Heart right ventricle (tissue), 16 donors: ENCODE measurements at regions not wholly inside any gene's neighbourhood (a gene's known extent, or its start where the extent isn't known, plus 50 kb on each side); places are given as distances from the start of the nearest gene placed in this dataset.

Source experiments
- ATAC-seq, 8 donors: fragments of 200-7000 bp; cut with Tn5 transposase; one replicate each; pipeline ENCODE4 v1.9.1; 2020; ENCODE audit warnings: mild to moderate bottlenecking in 8 of 8, moderate library complexity in 8 of 8, moderate number of reproducible peaks in 1 of 8
- DNase-seq, 2 donors: peaks; one replicate each; pipeline ENCODE4 v3.0.0-alpha.2; 2020
- H3K27ac ChIP-seq, 10 donors: fragments of 200-600 bp; sonication (generic) in 2 of 10; one replicate each; pipeline versions ENCODE4 v1.5.0 to v1.8.0; 2020 to 2022; ENCODE audit warnings: mild to moderate bottlenecking in 3 of 10
- H3K27me3 ChIP-seq, 7 donors: fragments of 200-600 bp; one replicate each; pipeline ENCODE4 v1.8.0; 2021 to 2022; ENCODE audit warnings: mild to moderate bottlenecking in 2 of 7
- H3K36me3 ChIP-seq, 9 donors: fragments of 200-600 bp; sonication (generic) in 1 of 9; one replicate each; pipeline versions ENCODE4 v1.5.0 to v1.8.0; 2020 to 2022; ENCODE audit warnings: mild to moderate bottlenecking in 2 of 9
- H3K4me1 ChIP-seq, 9 donors: fragments of 200-600 bp; sonication (generic) in 1 of 9; one replicate each; pipeline versions ENCODE4 v1.5.0 to v1.8.0; 2020 to 2022; ENCODE audit warnings: mild to moderate bottlenecking in 4 of 9
- H3K4me3 ChIP-seq, 10 donors: fragments of 200-600 bp; sonication (generic) in 2 of 10; one replicate each; pipeline versions ENCODE4 v1.5.0 to v1.8.0; 2020 to 2022; ENCODE audit warnings: mild to moderate bottlenecking in 7 of 10, moderate library complexity in 2 of 10
- H3K9me3 ChIP-seq, 11 donors: fragments of 200-600 bp in 10 of 11; sonication (generic) in 2 of 11; one replicate each; pipeline versions ENCODE4 v1.5.0 to v1.8.0; 2013 to 2022; ENCODE audit warnings: mild to moderate bottlenecking in 2 of 11, control low read depth in 1 of 11, moderate library complexity in 1 of 11
- WGBS, 2 donors: extraction: QIAGEN DNeasy Blood & Tissue Kit; methylation state at CpG; one replicate each; pipeline ENCODE4 v1.1.7; 2013; ENCODE audit warnings: inconsistent platforms in 1 of 2; 5-methylcytosine and 5-hydroxymethylcytosine counted together
- intact Hi-C, 10 donors: fragments of 100-400 bp; cut with DNase I; formaldehyde crosslinking; loops; one replicate each; pipeline versions ENCODE4 v1.11.1 to v1.14.2; 2022
- TF ChIP-seq, protein P1 (sequence below), 9 donors: fragments of 200-600 bp; sonication (generic) in 2 of 9; IDR thresholded peaks; one replicate each; pipeline versions ENCODE4 v1.5.0 to v1.8.0; 2021 to 2022; ENCODE audit warnings: antibody characterized with exemption in 9 of 9, mild to moderate bottlenecking in 5 of 9, moderate library complexity in 1 of 9
- donor health status: Arrhythmogenic right ventricular cardiomyopathy.
- donor health status: ischemic (EF 13 %, LVEDD 7.1; RV severe dilation, severe dysfunction).
- donor health status: healthy with polysubstance abuse.
- donor health status: DM: no; HTN: yes; CAD: no.
- donor health status: DM: no; HTN: no; CAD: no.
- donor health status: ischemic (EF 25% LVEDD 6.9; RV normal size, moderate dysfunction).
- donor health status: ischemic (EF 25% LVEDD 5.7; RV mildly dilated, moderate dysfunction).
- donor health status: healthy.
- donor health status: DM: yes; HTN: yes; CAD: no.
- donor health status: Ischemic cardiomyopathy.
- donor health status: ischemic (EF 35%, LVEDD 5.7; RV mildly dilated, moderate dysfunction).
- donor health status: nonischemic (EF 11% LVEDD 7.7; RV severe dilation, severe dysfunction).
- donor health status: DM: yes; HTN: yes; CAD: no.
- donor health status: PGD.
- donor health status: ischemic (EF 29% LVEDD 5.4; RV normal size, mild dysfunction).
- donor health status: nonischemic (EF 23%, LVEDD 6.1; RV moderate dilation, normal function).

DNA sequence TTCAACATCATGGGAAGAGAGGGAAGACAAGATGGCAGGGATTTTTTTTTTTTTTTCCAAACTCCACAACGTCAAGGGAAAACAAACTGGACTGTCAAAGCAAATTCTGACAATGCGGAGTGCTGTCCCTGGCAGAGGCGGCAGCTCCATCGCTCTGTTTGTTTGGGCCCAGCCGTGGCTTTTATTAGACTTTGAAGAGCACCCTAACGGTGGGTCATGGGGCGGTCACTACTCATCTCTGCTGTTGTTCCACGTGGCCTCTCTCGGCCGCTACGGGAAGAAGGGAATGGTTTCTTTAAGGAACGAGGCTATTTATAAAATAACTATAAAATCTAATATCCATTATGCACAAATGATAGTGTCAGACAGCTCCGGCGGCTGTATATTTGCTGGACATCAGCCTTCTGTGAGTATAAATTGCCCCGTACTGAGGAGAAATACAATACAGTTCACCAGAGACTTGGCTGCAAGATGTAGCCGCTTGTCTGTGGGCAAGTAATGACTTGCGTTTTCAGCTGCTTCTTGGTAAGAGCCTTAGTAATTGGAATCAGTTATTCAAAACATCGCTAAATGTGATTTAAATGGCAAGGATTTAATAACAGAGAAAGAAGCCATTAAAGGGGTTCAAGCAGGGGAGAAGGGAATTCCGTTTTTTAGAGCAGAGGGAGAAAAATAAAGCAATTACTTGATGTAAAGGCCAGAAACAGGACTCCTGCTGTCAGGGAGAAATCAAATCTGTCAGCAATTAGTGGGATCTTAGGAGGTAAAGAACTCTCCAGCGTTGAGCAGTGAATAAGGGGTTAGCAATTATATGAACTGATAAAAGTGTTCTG lies 61.7 kb upstream of the RAB11FIP2 start:
- no peak for ATAC-seq
- TF ChIP-seq, protein P1, sequence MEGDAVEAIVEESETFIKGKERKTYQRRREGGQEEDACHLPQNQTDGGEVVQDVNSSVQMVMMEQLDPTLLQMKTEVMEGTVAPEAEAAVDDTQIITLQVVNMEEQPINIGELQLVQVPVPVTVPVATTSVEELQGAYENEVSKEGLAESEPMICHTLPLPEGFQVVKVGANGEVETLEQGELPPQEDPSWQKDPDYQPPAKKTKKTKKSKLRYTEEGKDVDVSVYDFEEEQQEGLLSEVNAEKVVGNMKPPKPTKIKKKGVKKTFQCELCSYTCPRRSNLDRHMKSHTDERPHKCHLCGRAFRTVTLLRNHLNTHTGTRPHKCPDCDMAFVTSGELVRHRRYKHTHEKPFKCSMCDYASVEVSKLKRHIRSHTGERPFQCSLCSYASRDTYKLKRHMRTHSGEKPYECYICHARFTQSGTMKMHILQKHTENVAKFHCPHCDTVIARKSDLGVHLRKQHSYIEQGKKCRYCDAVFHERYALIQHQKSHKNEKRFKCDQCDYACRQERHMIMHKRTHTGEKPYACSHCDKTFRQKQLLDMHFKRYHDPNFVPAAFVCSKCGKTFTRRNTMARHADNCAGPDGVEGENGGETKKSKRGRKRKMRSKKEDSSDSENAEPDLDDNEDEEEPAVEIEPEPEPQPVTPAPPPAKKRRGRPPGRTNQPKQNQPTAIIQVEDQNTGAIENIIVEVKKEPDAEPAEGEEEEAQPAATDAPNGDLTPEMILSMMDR (IDR thresholded peaks at IDR 0.05): no peak
- Histone ChIP-seq H3K27ac (no peak overlapping the region), H3K9me3 (no peaks in the 10 kb centered on the region), H3K4me3 (no peak overlapping the region), H3K27me3 (peaks cover 0 to 4% (median 0%) of the 10 kb centered on the region in 7 donors), H3K36me3 (no peaks in the 10 kb centered on the region), H3K4me1 (no peaks in the 10 kb centered on the region)
- intact Hi-C loops: loop anchor here in 2 of 10 donors (10.0 kb wide), 1 partner anchor 574 kb away; no protein-coding TSS in a partner anchor
- DNase-seq: no peak
- WGBS, 2 donors: 82% methylated on average over 20 of the region's 20 CpGs

- DNase-seq (no peak), ATAC-seq (no peak)
- TF ChIP-seq, protein P1 (IDR thresholded peaks at IDR 0.05): no peak
- intact Hi-C loops: loop anchor here in 2 of 10 donors (10.0 kb wide), 1 partner anchor 573 kb away; no protein-coding TSS in a partner anchor
- H3K27ac ChIP-seq: no peak overlapping the region
- no peak overlapping the region for H3K4me3 ChIP-seq
- WGBS, 2 donors: 60 to 67% methylated on average over 2 of the region's 2 CpGs
- peaks cover 0 to 4% (median 0%) of the 10 kb centered on the region in 7 donors for H3K27me3 ChIP-seq
- no peaks in the 10 kb centered on the region for H3K36me3 ChIP-seq
- H3K9me3 ChIP-seq: no peaks in the 10 kb centered on the region
- H3K4me1 ChIP-seq: no peaks in the 10 kb centered on the region
Observed at GRCh38 chr10:118107541-118107940, 60.8 kb upstream of the RAB11FIP2 start.

GRCh38 chr10:118107040-118107439 lies 60.3 kb upstream of the RAB11FIP2 start:
- Histone ChIP-seq H3K4me1 (no peaks in the 10 kb centered on the region), H3K4me3 (no peak overlapping the region), H3K27me3 (peaks cover 0 to 4% (median 0%) of the 10 kb centered on the region in 7 donors), H3K9me3 (no peaks in the 10 kb centered on the region), H3K27ac (no peak overlapping the region), H3K36me3 (no peaks in the 10 kb centered on the region)
- TF ChIP-seq, protein P1 (IDR thresholded peaks at IDR 0.05): no peak
- WGBS, 2 donors: 87 to 92% methylated on average over 1 of the region's 1 CpG
- intact Hi-C loops: loop anchor here in 2 of 10 donors (10.0 kb wide), 1 partner anchor 572 kb away; no protein-coding TSS in a partner anchor
- ATAC-seq: no peak
- DNase-seq: no peak

DNA sequence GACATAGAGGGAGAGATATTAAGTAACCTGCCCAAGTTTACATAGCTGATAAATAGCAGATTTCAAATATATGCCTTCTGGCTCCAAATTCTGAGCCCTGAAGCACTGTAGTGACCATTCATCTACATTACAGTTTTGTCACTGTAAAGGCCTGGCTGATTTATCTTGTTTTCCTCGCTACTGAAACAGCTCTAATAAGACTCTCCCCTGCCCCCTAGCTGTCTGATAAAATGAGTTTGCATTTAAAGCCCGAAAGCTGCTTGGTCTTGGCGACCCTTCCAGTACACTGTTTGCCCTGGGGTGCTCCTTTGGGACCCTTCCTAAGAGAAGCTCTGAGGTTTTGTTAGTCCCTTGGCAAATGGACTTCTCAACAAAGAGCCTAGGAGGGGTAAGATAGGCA lies 59.7 kb upstream of the RAB11FIP2 start:
- H3K27ac ChIP-seq: no peak overlapping the region
- DNase-seq (peak in 1 of 2 donors; percentile 10), ATAC-seq (peak in 1 of 8 donors; percentile 39)
- H3K4me1 ChIP-seq: no peaks in the 10 kb centered on the region
- 24 to 34% methylated on average over 3 of the region's 3 CpGs for WGBS, 2 donors
- no peaks in the 10 kb centered on the region for H3K9me3 ChIP-seq
- no peak overlapping the region for H3K4me3 ChIP-seq
- intact Hi-C loops: loop anchor here in 2 of 10 donors (10.0 kb wide), 1 partner anchor 572 kb away; no protein-coding TSS in a partner anchor
- no peaks in the 10 kb centered on the region for H3K36me3 ChIP-seq
- H3K27me3 ChIP-seq: peaks cover 0 to 4% (median 0%) of the 10 kb centered on the region in 7 donors
- TF ChIP-seq, protein P1 (IDR thresholded peaks at IDR 0.05): peak in 7 of 9 donors; percentile 21 to 56 (median 48)
